ENCODE measurements at regions not wholly inside any gene's neighbourhood (a gene's known extent, or its start where the extent isn't known, plus 50 kb on each side); places are given as distances from the start of the nearest gene placed in this dataset.

- intact Hi-C loops (cut with DNase I, micrococcal nuclease) = no loop called here
- Mint-ChIP-seq H3K27me3 (no peaks in the 10 kb centered on the region), H3K4me1 (ENCODE audit: low read depth) (no peaks in the 10 kb centered on the region), H3K27ac (no peak overlapping the region), H3K9me3 (peaks cover 2% of the 10 kb centered on the region), H3K4me3 (no peak overlapping the region), H3K36me3 (ENCODE audit: low read depth) (no peaks in the 10 kb centered on the region)
- POLR2A ChIA-PET = no interaction called here
- H3K27ac ChIP-seq (ENCODE audit: low read depth in 1 of 2, low read length in 2 of 2) = no peak overlapping the region
- TF ChIP-seq, protein P1, sequence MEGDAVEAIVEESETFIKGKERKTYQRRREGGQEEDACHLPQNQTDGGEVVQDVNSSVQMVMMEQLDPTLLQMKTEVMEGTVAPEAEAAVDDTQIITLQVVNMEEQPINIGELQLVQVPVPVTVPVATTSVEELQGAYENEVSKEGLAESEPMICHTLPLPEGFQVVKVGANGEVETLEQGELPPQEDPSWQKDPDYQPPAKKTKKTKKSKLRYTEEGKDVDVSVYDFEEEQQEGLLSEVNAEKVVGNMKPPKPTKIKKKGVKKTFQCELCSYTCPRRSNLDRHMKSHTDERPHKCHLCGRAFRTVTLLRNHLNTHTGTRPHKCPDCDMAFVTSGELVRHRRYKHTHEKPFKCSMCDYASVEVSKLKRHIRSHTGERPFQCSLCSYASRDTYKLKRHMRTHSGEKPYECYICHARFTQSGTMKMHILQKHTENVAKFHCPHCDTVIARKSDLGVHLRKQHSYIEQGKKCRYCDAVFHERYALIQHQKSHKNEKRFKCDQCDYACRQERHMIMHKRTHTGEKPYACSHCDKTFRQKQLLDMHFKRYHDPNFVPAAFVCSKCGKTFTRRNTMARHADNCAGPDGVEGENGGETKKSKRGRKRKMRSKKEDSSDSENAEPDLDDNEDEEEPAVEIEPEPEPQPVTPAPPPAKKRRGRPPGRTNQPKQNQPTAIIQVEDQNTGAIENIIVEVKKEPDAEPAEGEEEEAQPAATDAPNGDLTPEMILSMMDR (IDR thresholded peaks at IDR 0.05) = no peak
- peaks cover 0 to 4% of the 10 kb centered on the region in 2 experiments for H3K9me3 ChIP-seq (ENCODE audit: control insufficient read depth in 1 of 2, insufficient read depth in 1 of 2, low read length in 2 of 2)
- H3K4me1 ChIP-seq (ENCODE audit: insufficient read depth, low read length) = no peaks in the 10 kb centered on the region
- no peaks in the 10 kb centered on the region for H3K27me3 ChIP-seq (ENCODE audit: control insufficient read depth in 1 of 2, insufficient read depth in 2 of 2, low read length in 2 of 2)
- ATAC-seq (ENCODE audit: poor library complexity) = no peak
- CTCF ChIA-PET = no interaction called here
- no peaks in the 10 kb centered on the region for H3K36me3 ChIP-seq (ENCODE audit: insufficient read depth, low read length)
- no peak overlapping the region for H3K4me3 ChIP-seq (ENCODE audit: low read length)
- DNase-seq = no peak
Observed at GRCh38 chr2:123747326-123747725, 277.8 kb upstream of the CNTNAP5 start.

GRCh38 chr2:123762221-123762620 is 262.9 kb upstream of the CNTNAP5 start:
- POLR2A ChIA-PET = no interaction called here
- H3K4me1 ChIP-seq (ENCODE audit: insufficient read depth, low read length) = no peaks in the 10 kb centered on the region
- CTCF ChIA-PET = no interaction called here
- TF ChIP-seq, protein P1 (IDR thresholded peaks at IDR 0.05) = no peak
- Mint-ChIP-seq H3K27ac (no peak overlapping the region), H3K36me3 (ENCODE audit: low read depth) (no peaks in the 10 kb centered on the region), H3K4me3 (no peak overlapping the region), H3K27me3 (no peaks in the 10 kb centered on the region), H3K9me3 (peaks cover 11% of the 10 kb centered on the region), H3K4me1 (ENCODE audit: low read depth) (no peaks in the 10 kb centered on the region)
- H3K9me3 ChIP-seq (ENCODE audit: control insufficient read depth in 1 of 2, insufficient read depth in 1 of 2, low read length in 2 of 2) = peaks cover 0 to 19% of the 10 kb centered on the region in 2 experiments
- ATAC-seq (ENCODE audit: poor library complexity) = no peak
- no peak overlapping the region for H3K4me3 ChIP-seq (ENCODE audit: low read length)
- H3K27ac ChIP-seq (ENCODE audit: low read depth in 1 of 2, low read length in 2 of 2) = no peak overlapping the region
- no peaks in the 10 kb centered on the region for H3K36me3 ChIP-seq (ENCODE audit: insufficient read depth, low read length)
- H3K27me3 ChIP-seq (ENCODE audit: control insufficient read depth in 1 of 2, insufficient read depth in 2 of 2, low read length in 2 of 2) = no peaks in the 10 kb centered on the region
- no peak for DNase-seq
- intact Hi-C loops (cut with DNase I, micrococcal nuclease) = no loop called here

- H3K4me3 Mint-ChIP-seq = no peak overlapping the region
- H3K36me3 ChIP-seq (ENCODE audit: insufficient read depth, low read length) = no peaks in the 10 kb centered on the region
Observed at GRCh38 chr2:123768233-123768632, 256.9 kb upstream of the CNTNAP5 start.

More at GRCh38 chr2:123768233-123768632, 256.9 kb upstream of the CNTNAP5 start:
- CTCF ChIA-PET = no interaction called here
- no peaks in the 10 kb centered on the region for H3K4me1 Mint-ChIP-seq (ENCODE audit: low read depth)
- ATAC-seq (ENCODE audit: poor library complexity) (no peak), DNase-seq (no peak)
- no peak overlapping the region for H3K27ac Mint-ChIP-seq
- Histone ChIP-seq H3K9me3 (ENCODE audit: control insufficient read depth in 1 of 2, insufficient read depth in 1 of 2, low read length in 2 of 2) (peaks cover 0 to 8% of the 10 kb centered on the region in 2 experiments), H3K27me3 (ENCODE audit: control insufficient read depth in 1 of 2, insufficient read depth in 2 of 2, low read length in 2 of 2) (no peaks in the 10 kb centered on the region), H3K4me1 (ENCODE audit: insufficient read depth, low read length) (no peaks in the 10 kb centered on the region), H3K4me3 (ENCODE audit: low read length) (no peak overlapping the region), H3K27ac (ENCODE audit: low read depth in 1 of 2, low read length in 2 of 2) (no peak overlapping the region)
- peaks cover 6% of the 10 kb centered on the region for H3K9me3 Mint-ChIP-seq
- no peaks in the 10 kb centered on the region for H3K27me3 Mint-ChIP-seq
- TF ChIP-seq, protein P1 (IDR thresholded peaks at IDR 0.05) = no peak
- intact Hi-C loops (cut with DNase I, micrococcal nuclease) = no loop called here
- H3K36me3 Mint-ChIP-seq (ENCODE audit: low read depth) = no peaks in the 10 kb centered on the region
- POLR2A ChIA-PET = no interaction called here
